ENCODE measurements at regions not wholly inside any gene's neighbourhood (a gene's known extent, or its start where the extent isn't known, plus 50 kb on each side); places are given as distances from the start of the nearest gene placed in this dataset.

- DNase-seq (no peak), ATAC-seq (no peak)
- no peak overlapping the region for H3K27ac ChIP-seq
- intact Hi-C loops (cut with DNase I), result no loop called here
- H3K27me3 ChIP-seq, result peaks cover 34% of the 10 kb centered on the region
- H3K4me3 ChIP-seq, result no peak overlapping the region
- no peaks in the 10 kb centered on the region for H3K36me3 ChIP-seq
- H3K9me3 ChIP-seq, result no peaks in the 10 kb centered on the region
- TF ChIP-seq, protein P1, sequence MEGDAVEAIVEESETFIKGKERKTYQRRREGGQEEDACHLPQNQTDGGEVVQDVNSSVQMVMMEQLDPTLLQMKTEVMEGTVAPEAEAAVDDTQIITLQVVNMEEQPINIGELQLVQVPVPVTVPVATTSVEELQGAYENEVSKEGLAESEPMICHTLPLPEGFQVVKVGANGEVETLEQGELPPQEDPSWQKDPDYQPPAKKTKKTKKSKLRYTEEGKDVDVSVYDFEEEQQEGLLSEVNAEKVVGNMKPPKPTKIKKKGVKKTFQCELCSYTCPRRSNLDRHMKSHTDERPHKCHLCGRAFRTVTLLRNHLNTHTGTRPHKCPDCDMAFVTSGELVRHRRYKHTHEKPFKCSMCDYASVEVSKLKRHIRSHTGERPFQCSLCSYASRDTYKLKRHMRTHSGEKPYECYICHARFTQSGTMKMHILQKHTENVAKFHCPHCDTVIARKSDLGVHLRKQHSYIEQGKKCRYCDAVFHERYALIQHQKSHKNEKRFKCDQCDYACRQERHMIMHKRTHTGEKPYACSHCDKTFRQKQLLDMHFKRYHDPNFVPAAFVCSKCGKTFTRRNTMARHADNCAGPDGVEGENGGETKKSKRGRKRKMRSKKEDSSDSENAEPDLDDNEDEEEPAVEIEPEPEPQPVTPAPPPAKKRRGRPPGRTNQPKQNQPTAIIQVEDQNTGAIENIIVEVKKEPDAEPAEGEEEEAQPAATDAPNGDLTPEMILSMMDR (IDR thresholded peaks at IDR 0.05), result no peak
- H3K4me1 ChIP-seq, result no peaks in the 10 kb centered on the region
These were observed 66.2 kb downstream of the IGLL5 start for GRCh38 chr22:22953791-22954190.

DNA sequence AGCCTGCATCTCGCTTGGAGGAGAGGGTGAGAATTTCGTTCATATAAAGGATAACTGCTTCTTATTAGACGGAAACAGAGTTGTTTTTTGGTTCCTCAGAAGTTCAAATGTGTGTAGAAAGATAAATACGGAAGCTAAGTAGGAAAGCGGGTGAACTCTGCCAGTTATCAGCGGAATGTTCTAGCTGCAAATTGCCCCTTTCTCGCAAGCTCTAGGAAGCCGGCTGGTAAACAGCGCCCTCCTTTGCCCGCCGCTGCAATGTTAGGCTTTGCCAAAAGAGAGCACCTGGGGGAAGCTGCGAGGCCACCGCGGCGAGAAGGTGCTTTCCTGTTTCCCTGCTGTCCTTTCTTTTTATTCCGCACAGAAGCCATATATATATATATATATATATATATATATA lies 67.0 kb downstream of the IGLL5 start:
- ATAC-seq (no peak), DNase-seq (peak; percentile 61)
- TF ChIP-seq, protein P1 (IDR thresholded peaks at IDR 0.05), result no peak
- Histone ChIP-seq H3K27me3 (peaks cover 34% of the 10 kb centered on the region), H3K9me3 (no peaks in the 10 kb centered on the region), H3K27ac (no peak overlapping the region), H3K36me3 (no peaks in the 10 kb centered on the region), H3K4me1 (no peaks in the 10 kb centered on the region), H3K4me3 (no peak overlapping the region)
- intact Hi-C loops (cut with DNase I), result loop anchor here (5.0 kb wide), 1 partner anchor 173 kb away; no protein-coding TSS in a partner anchor

DNA sequence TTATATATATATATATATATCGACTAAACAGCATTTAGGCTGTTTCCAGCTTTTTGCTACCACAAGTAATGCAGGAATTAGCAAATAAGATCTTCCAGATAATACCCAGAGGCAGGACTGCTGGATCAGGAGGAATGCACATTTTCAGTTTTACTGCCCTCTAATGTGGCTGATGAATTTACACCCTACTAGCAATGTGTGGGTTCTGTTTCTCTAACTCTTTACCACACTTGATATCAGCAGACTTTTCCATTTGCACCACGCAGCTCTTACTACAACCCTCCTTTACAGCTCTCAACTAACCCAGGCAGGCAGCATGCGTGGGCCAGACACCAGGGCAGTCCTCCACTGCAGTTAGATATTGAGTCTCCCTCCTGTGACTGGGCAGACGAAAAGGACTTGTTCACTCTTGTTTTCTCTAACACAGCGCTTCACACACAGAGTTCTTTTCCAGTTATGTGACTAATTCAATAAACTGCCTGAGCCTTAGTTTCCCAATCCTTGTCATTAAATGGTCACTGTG lies 67.7 kb downstream of the IGLL5 start:
- Histone ChIP-seq H3K9me3 (no peaks in the 10 kb centered on the region), H3K36me3 (no peaks in the 10 kb centered on the region), H3K27me3 (peaks cover 34% of the 10 kb centered on the region), H3K4me3 (no peak overlapping the region), H3K27ac (no peak overlapping the region), H3K4me1 (no peaks in the 10 kb centered on the region)
- ATAC-seq (no peak), DNase-seq (no peak)
- intact Hi-C loops (cut with DNase I), result loop anchor here (5.0 kb wide), 1 partner anchor 172 kb away; no protein-coding TSS in a partner anchor
- TF ChIP-seq, protein P1 (IDR thresholded peaks at IDR 0.05), result no peak

DNA sequence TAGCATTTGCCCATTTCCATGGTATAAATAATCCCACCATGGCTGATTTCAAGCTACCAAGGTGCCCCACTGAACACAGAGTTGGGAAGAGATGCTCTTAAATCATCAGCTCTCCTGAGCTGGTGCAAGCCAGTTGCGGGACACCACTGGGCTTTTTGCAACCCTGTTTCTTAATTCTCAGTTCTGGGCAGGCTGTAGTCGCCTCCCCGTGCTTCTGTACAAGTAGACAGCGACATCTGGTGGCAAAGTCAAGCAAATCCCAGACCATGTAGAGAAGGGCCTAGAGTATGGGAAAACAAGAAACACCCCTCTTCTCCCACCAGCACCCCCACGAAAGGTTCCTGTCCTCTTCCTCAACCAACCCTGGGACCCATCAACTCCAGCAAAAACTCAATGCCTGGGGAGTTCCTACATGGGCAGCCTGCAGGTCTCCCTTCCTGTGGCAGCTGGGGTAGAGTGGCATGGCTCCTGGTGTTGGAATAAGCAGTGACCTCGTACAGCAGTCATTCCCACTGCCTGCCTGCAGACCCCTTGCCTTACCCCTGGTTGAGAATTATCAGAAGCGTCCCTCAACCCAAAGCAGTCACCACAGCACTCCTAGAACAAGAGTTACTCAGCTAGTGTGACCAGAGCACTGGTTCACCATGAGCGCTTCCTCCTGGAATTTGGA lies 68.4 kb downstream of the IGLL5 start:
- no peak overlapping the region for H3K4me3 ChIP-seq
- H3K36me3 ChIP-seq, result no peaks in the 10 kb centered on the region
- peaks cover 28% of the 10 kb centered on the region for H3K27me3 ChIP-seq
- H3K27ac ChIP-seq, result no peak overlapping the region
- ATAC-seq (peak; percentile 92), DNase-seq (peak; percentile 64)
- no peaks in the 10 kb centered on the region for H3K4me1 ChIP-seq
- H3K9me3 ChIP-seq, result no peaks in the 10 kb centered on the region
- intact Hi-C loops (cut with DNase I), result loop anchor here (5.0 kb wide), 1 partner anchor 171 kb away; no protein-coding TSS in a partner anchor
- TF ChIP-seq, protein P1 (IDR thresholded peaks at IDR 0.05), result peak; percentile 80

- intact Hi-C loops (cut with DNase I), result loop anchor here (5.0 kb wide), 1 partner anchor 170 kb away; no protein-coding TSS in a partner anchor
- no peaks in the 10 kb centered on the region for H3K4me1 ChIP-seq
- H3K4me3 ChIP-seq, result no peak overlapping the region
- TF ChIP-seq, protein P1 (IDR thresholded peaks at IDR 0.05), result no peak
- H3K9me3 ChIP-seq, result no peaks in the 10 kb centered on the region
- peaks cover 20% of the 10 kb centered on the region for H3K27me3 ChIP-seq
- ATAC-seq, result no peak
- no peak for DNase-seq
- no peak overlapping the region for H3K27ac ChIP-seq
- H3K36me3 ChIP-seq, result no peaks in the 10 kb centered on the region
These were observed 69.5 kb downstream of the IGLL5 start for GRCh38 chr22:22957090-22957489.
